Astrocyte (in vitro differentiated cells and primary cell): ENCODE measurements at regions not wholly inside any gene's neighbourhood (a gene's known extent, or its start where the extent isn't known, plus 50 kb on each side); places are given as distances from the start of the nearest gene placed in this dataset.

Experiments used
- EZH2 ChIP-seq: IDR thresholded peaks from 2 replicates; pipeline ENCODE4 v1.6.1; 2012; ENCODE audit warnings: mild to moderate bottlenecking, low read length, inconsistent platforms; ENCODE audit not compliant: insufficient read depth
- TF ChIP-seq, protein P1 (sequence below): IDR thresholded peaks from 2 replicates; pipeline ENCODE4 v1.5.1; 2011; ENCODE audit warnings: low read depth, mild to moderate bottlenecking, inconsistent platforms, low read length, moderate library complexity; ENCODE audit not compliant: insufficient read depth

DNA sequence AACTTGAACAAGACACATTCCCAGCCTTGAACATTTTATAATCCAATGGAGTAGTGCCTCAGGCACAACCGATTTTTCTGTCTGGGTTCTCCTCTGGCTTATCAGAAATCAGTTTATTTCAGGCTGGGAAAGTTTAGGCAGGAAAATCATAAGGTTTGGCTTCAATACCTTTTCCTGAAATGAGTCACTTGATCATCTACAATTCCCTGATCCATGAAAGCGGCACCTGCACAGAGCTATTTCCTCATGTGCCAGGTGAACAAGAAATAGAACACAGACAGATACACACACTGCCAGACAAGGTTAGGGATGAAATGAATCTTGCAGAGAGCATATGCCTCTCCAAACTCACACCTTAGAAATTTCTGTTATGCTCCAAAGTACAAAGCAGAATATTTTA is 106.7 kb upstream of the OR9G4 start:
- TF ChIP-seq, protein P1, sequence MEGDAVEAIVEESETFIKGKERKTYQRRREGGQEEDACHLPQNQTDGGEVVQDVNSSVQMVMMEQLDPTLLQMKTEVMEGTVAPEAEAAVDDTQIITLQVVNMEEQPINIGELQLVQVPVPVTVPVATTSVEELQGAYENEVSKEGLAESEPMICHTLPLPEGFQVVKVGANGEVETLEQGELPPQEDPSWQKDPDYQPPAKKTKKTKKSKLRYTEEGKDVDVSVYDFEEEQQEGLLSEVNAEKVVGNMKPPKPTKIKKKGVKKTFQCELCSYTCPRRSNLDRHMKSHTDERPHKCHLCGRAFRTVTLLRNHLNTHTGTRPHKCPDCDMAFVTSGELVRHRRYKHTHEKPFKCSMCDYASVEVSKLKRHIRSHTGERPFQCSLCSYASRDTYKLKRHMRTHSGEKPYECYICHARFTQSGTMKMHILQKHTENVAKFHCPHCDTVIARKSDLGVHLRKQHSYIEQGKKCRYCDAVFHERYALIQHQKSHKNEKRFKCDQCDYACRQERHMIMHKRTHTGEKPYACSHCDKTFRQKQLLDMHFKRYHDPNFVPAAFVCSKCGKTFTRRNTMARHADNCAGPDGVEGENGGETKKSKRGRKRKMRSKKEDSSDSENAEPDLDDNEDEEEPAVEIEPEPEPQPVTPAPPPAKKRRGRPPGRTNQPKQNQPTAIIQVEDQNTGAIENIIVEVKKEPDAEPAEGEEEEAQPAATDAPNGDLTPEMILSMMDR, result no peak
- TF ChIP-seq EZH2, result no peak
